ENCODE measurements at regions not wholly inside any gene's neighbourhood (a gene's known extent, or its start where the extent isn't known, plus 50 kb on each side); places are given as distances from the start of the nearest gene placed in this dataset.

GRCh38 chr2:139891636-139892035 is 1111.4 kb upstream of the NXPH2 start:
- TF ChIP-seq GATA3 (IDR thresholded peaks at IDR 0.05; ENCODE audit: low read depth, low read length): no peak
- TF ChIP-seq GATA2 (IDR thresholded peaks at IDR 0.05; ENCODE audit: low read depth, low read length): no peak
